IMR-90 (cell line): ENCODE measurements at regions not wholly inside any gene's neighbourhood (a gene's known extent, or its start where the extent isn't known, plus 50 kb on each side); places are given as distances from the start of the nearest gene placed in this dataset.

Experiments
- ATAC-seq: fragments of 200-7000 bp; cut with Tn5 transposase; 2 replicates; pipeline ENCODE4 v1.9.1; 2020; ENCODE audit warnings: low read depth, mild to moderate bottlenecking, moderate library complexity
- BruUV-seq: library from RNA; stranded (reverse); fragments of 400-500 nt; replicated peaks from 2 replicates; lab custom pipeline; 2021; lab: Mats Ljungman, UMichigan
- CTCF ChIA-PET: fragments of 300-600 bp; formaldehyde crosslinking; extraction: SDS; loops from one replicate; lab custom pipeline; 2021; ENCODE audit warnings: antibody characterized with exemption; lab: Yijun Ruan, JAX
- POLR2A ChIA-PET: fragments of 300-600 bp; sonication (Branson Sonifier 250); formaldehyde crosslinking; loops from one replicate; lab custom pipeline; 2022; ENCODE audit warnings: antibody characterized with exemption; ENCODE audit not compliant: unreplicated experiment; lab: Charles Lee
- DNase-seq: peaks from one replicate; pipeline ENCODE4 v3.0.0; 2013
- H2AFZ ChIP-seq: replicated peaks from 2 replicates; pipeline ENCODE3; 2013; ENCODE audit warnings: low read length, mild to moderate bottlenecking; ENCODE audit not compliant: poor library complexity
- H2AK5ac ChIP-seq: 2 replicates; pipeline ENCODE4 v1.6.1; 2013; ENCODE audit warnings: low read depth, low read length, inconsistent platforms
- H2AK9ac ChIP-seq: replicated peaks from 2 replicates; pipeline ENCODE3; 2013; ENCODE audit warnings: mild to moderate bottlenecking, low read depth, low read length, moderate library complexity; ENCODE audit not compliant: poor library complexity
- H2BK120ac ChIP-seq: 2 replicates; pipeline ENCODE4 v1.6.1; 2013; ENCODE audit warnings: low read depth, low read length, inconsistent platforms
- H2BK15ac ChIP-seq: 3 replicates; pipeline ENCODE4 v1.6.1; 2013; ENCODE audit warnings: low read depth, low read length, inconsistent platforms
- H2BK20ac ChIP-seq: 2 replicates; pipeline ENCODE4 v1.6.1; 2013; ENCODE audit warnings: low read depth, mild to moderate bottlenecking, inconsistent platforms, low read length, moderate library complexity
- H2BK5ac ChIP-seq: 2 replicates; pipeline ENCODE4 v1.6.1; 2013; ENCODE audit warnings: mild to moderate bottlenecking, low read depth, low read length, inconsistent platforms; ENCODE audit not compliant: poor library complexity, severe bottlenecking
- H3K14ac ChIP-seq: replicated peaks from 2 replicates; pipeline ENCODE4 v1.6.1; 2013; ENCODE audit warnings: low read depth, low read length, inconsistent platforms
- H3K18ac ChIP-seq: 2 replicates; pipeline ENCODE4 v1.6.1; 2013; ENCODE audit warnings: low read depth, low read length, control low read depth
- H3K23ac ChIP-seq: 2 replicates; pipeline ENCODE4 v1.6.1; 2013; ENCODE audit warnings: low read depth, low read length, inconsistent platforms
- H3K27ac ChIP-seq: 2 replicates; pipeline ENCODE4 v1.5.1; 2013; ENCODE audit warnings: mild to moderate bottlenecking, control low read depth, low read length; ENCODE audit not compliant: insufficient read depth
- H3K27me3 ChIP-seq: 2 replicates; pipeline ENCODE4 v1.6.1; 2013; ENCODE audit warnings: low read length; ENCODE audit not compliant: control insufficient read depth, insufficient read depth
- H3K36me3 ChIP-seq: 2 replicates; pipeline ENCODE4 v1.6.1; 2013; ENCODE audit warnings: low read length, mixed read lengths; ENCODE audit not compliant: control insufficient read depth, insufficient read depth
- H3K4ac ChIP-seq: 2 replicates; pipeline ENCODE4 v1.6.1; 2013; ENCODE audit warnings: low read depth, low read length, inconsistent platforms
- H3K4me1 ChIP-seq: 2 replicates; pipeline ENCODE4 v1.6.1; 2013; ENCODE audit warnings: low read length, mixed read lengths; ENCODE audit not compliant: control insufficient read depth, insufficient read depth
- H3K4me2 ChIP-seq: 2 replicates; pipeline ENCODE4 v1.6.1; 2013; ENCODE audit warnings: low read depth, mild to moderate bottlenecking, control low read depth, low read length, moderate library complexity
- H3K4me3 ChIP-seq: 2 replicates; pipeline ENCODE4 v1.5.1; 2013; ENCODE audit warnings: low read depth, mild to moderate bottlenecking, control low read depth, low read length, moderate library complexity; ENCODE audit not compliant: insufficient read depth
- H3K56ac ChIP-seq: 2 replicates; pipeline ENCODE4 v1.6.1; 2013; ENCODE audit warnings: low read length, inconsistent platforms; ENCODE audit not compliant: insufficient read depth; ENCODE audit errors: extremely low read depth
- H3K79me1 ChIP-seq, 2 experiments: 2 replicates each; pipeline ENCODE4 v1.6.1; 2013; ENCODE audit warnings: low read length in 2 of 2, inconsistent platforms in 1 of 2, low read depth in 1 of 2
- H3K9ac ChIP-seq: 2 replicates; pipeline ENCODE4 v1.6.1; 2013; ENCODE audit warnings: low read depth, low read length, control low read depth
- H3K9me1 ChIP-seq: 2 replicates; pipeline ENCODE4 v1.6.1; 2013; ENCODE audit warnings: low read length, inconsistent platforms; ENCODE audit not compliant: insufficient read depth
- H3K9me3 ChIP-seq: 2 replicates; pipeline ENCODE4 v1.6.1; 2013; ENCODE audit warnings: low read length; ENCODE audit not compliant: control insufficient read depth, insufficient read depth
- H4K20me1 ChIP-seq: 2 replicates; pipeline ENCODE4 v1.6.1; 2013; ENCODE audit warnings: low read length, inconsistent platforms; ENCODE audit not compliant: insufficient read depth
- H4K5ac ChIP-seq: 2 replicates; pipeline ENCODE4 v1.6.1; 2013; ENCODE audit warnings: mild to moderate bottlenecking, low read depth, low read length, control low read depth
- H4K8ac ChIP-seq, 2 experiments: 2 replicates each; pipeline ENCODE4 v1.6.1; 2013; ENCODE audit warnings: low read depth in 2 of 2, low read length in 2 of 2, control low read depth in 1 of 2, inconsistent platforms in 1 of 2
- H4K91ac ChIP-seq: 2 replicates; pipeline ENCODE4 v1.6.1; 2013; ENCODE audit warnings: low read depth, low read length, inconsistent platforms; ENCODE audit not compliant: insufficient read depth
- BHLHE40 ChIP-seq: fragments of 150-350 bp; IDR thresholded peaks from 2 replicates; pipeline ENCODE4 v1.6.1; 2016; ENCODE audit warnings: mild to moderate bottlenecking, low read depth, low read length
- NFE2L2 ChIP-seq: fragments of 150-350 bp; IDR thresholded peaks from 2 replicates; pipeline ENCODE4 v1.6.1; 2016; ENCODE audit warnings: low read depth, mild to moderate bottlenecking, low read length
- WGBS, 2 experiments: methylation state at CpG; one replicate each; pipeline versions ENCODE4 v1.1.5 to v1.1.7; 2013; ENCODE audit warnings: missing lambda C conversion rate in 2 of 2; ENCODE audit not compliant: insufficient read length in 1 of 2; ENCODE audit errors: extremely low coverage in 2 of 2; 5-methylcytosine and 5-hydroxymethylcytosine counted together
- dilution Hi-C: fragments of 300-500 bp; cut with HindIII; formaldehyde crosslinking; loops from one replicate; pipeline ENCODE4 v1.14.3; 2018; ENCODE audit warnings: low sequenced_read_pairs; ENCODE audit not compliant: unreplicated experiment
- in situ Hi-C: fragments of 300-500 bp; cut with MboI; formaldehyde crosslinking; loops from 3 replicates; pipeline ENCODE4 v1.14.3; 2019; ENCODE audit warnings: low sequenced_read_pairs, inconsistent platforms, mixed read lengths
- intact Hi-C: fragments of 100-400 bp; cut with micrococcal nuclease; formaldehyde crosslinking; loops from 2 replicates; pipeline ENCODE4 v1.10.0; 2022

GRCh38 chr11:116176484-116177005, 596.2 kb downstream of the BUD13 start:
- H4K8ac ChIP-seq: no peak overlapping the region
- no peak overlapping the region for H2BK15ac ChIP-seq
- H3K27me3 ChIP-seq: no peaks in the 10 kb centered on the region; the same call in 1 of the 2 replicates
- in situ Hi-C loops (no loop called here), dilution Hi-C loops (no loop called here), intact Hi-C loops (no loop called here)
- H3K14ac ChIP-seq: no peak overlapping the region
- H2BK120ac ChIP-seq: no peak overlapping the region
- no peak overlapping the region for H4K5ac ChIP-seq
- TF ChIP-seq NFE2L2: no peak
- no peak for TF ChIP-seq BHLHE40
- H3K23ac ChIP-seq: no peak overlapping the region
- CTCF ChIA-PET: no interaction called here
- H3K18ac ChIP-seq: no peak overlapping the region
- no peak overlapping the region for H4K91ac ChIP-seq
- H3K36me3 ChIP-seq: no peaks in the 10 kb centered on the region
- H3K27ac ChIP-seq: no peak overlapping the region
- no peak for ATAC-seq
- H4K20me1 ChIP-seq: no peaks in the 10 kb centered on the region
- H3K9me3 ChIP-seq: no peaks in the 10 kb centered on the region
- POLR2A ChIA-PET: no interaction called here
- no peaks in the 10 kb centered on the region for H3K79me1 ChIP-seq
- H3K9ac ChIP-seq: no peak overlapping the region
- no peak overlapping the region for H2BK20ac ChIP-seq
- no peak overlapping the region for H2BK5ac ChIP-seq
- H3K4me2 ChIP-seq: no peak overlapping the region
- BruUV-seq: no TSS peak
- no peaks in the 10 kb centered on the region for H3K4me1 ChIP-seq
- peak overlapping the region; percentile 75 for H2AK9ac ChIP-seq
- no peak overlapping the region for H2AK5ac ChIP-seq
- H2AFZ ChIP-seq: no peak overlapping the region
- 80% methylated on average over 1 of the region's 6 CpGs; no CpG with 5 or more reads in 1 of the 2 experiments for WGBS, 2 experiments
- H3K4me3 ChIP-seq: no peak overlapping the region
- no peak for DNase-seq
- H3K9me1 ChIP-seq: no peaks in the 10 kb centered on the region
- no peak overlapping the region for H3K56ac ChIP-seq
- no peak overlapping the region for H3K4ac ChIP-seq
